ENCODE measurements at regions not wholly inside any gene's neighbourhood (a gene's known extent, or its start where the extent isn't known, plus 50 kb on each side); places are given as distances from the start of the nearest gene placed in this dataset.

GRCh38 chr17:70775679-70776078, 606.3 kb downstream of the KCNJ2 start:
- Histone ChIP-seq H3K4me1 (no peaks in the 10 kb centered on the region), H3K36me3 (no peaks in the 10 kb centered on the region), H3K9me3 (no peaks in the 10 kb centered on the region), H3K27me3 (no peaks in the 10 kb centered on the region), H3K4me3 (no peak overlapping the region), H3K27ac (no peak overlapping the region)
- TF ChIP-seq CTCF (IDR thresholded peaks at IDR 0.05) = no peak
- DNase-seq (ENCODE audit: low spot score) = no peak

- H3K27me3 ChIP-seq = no peaks in the 10 kb centered on the region
- no peak for TF ChIP-seq CTCF (IDR thresholded peaks at IDR 0.05)
- H3K4me3 ChIP-seq = no peak overlapping the region
- no peaks in the 10 kb centered on the region for H3K4me1 ChIP-seq
- no peak for DNase-seq (ENCODE audit: low spot score)
- H3K36me3 ChIP-seq = no peaks in the 10 kb centered on the region
- no peaks in the 10 kb centered on the region for H3K9me3 ChIP-seq
- H3K27ac ChIP-seq = no peak overlapping the region
Measured at GRCh38 chr17:70776441-70776840, 607.1 kb downstream of the KCNJ2 start.

- DNase-seq (ENCODE audit: low spot score) = no peak
- TF ChIP-seq CTCF (IDR thresholded peaks at IDR 0.05) = no peak
- Histone ChIP-seq H3K9me3 (no peaks in the 10 kb centered on the region), H3K4me1 (no peaks in the 10 kb centered on the region), H3K36me3 (no peaks in the 10 kb centered on the region), H3K27me3 (no peaks in the 10 kb centered on the region), H3K27ac (no peak overlapping the region), H3K4me3 (no peak overlapping the region)
Measured at GRCh38 chr17:70780031-70780430, 610.7 kb downstream of the KCNJ2 start.

- Histone ChIP-seq H3K4me3 (no peak overlapping the region), H3K27me3 (no peaks in the 10 kb centered on the region)
Measured at GRCh38 chr17:70786081-70786480, 616.7 kb downstream of the KCNJ2 start.

GRCh38 chr17:70787721-70788300, 618.5 kb downstream of the KCNJ2 start:
- Histone ChIP-seq H3K27ac (no peak overlapping the region), H3K4me1 (no peaks in the 10 kb centered on the region), H3K9me3 (peaks cover 0 to 5% of the 10 kb centered on the region in 2 donors), H3K27me3 (no peaks in the 10 kb centered on the region), H3K36me3 (no peaks in the 10 kb centered on the region), H3K4me3 (no peak overlapping the region)
- TF ChIP-seq CTCF (IDR thresholded peaks at IDR 0.05) = no peak
- no peak for DNase-seq (ENCODE audit: low spot score)

More at GRCh38 chr17:70786081-70786480, 616.7 kb downstream of the KCNJ2 start:
- TF ChIP-seq CTCF (IDR thresholded peaks at IDR 0.05) = no peak
- Histone ChIP-seq H3K27ac (no peak overlapping the region), H3K36me3 (no peaks in the 10 kb centered on the region), H3K9me3 (peaks cover 0 to 5% of the 10 kb centered on the region in 2 donors), H3K4me1 (no peaks in the 10 kb centered on the region)
- no peak for DNase-seq (ENCODE audit: low spot score)
